Astrocyte (in vitro differentiated cells and primary cell): ENCODE measurements at regions not wholly inside any gene's neighbourhood (a gene's known extent, or its start where the extent isn't known, plus 50 kb on each side); places are given as distances from the start of the nearest gene placed in this dataset.

ENCODE experiments used
- DNase-seq: peaks from one replicate; pipeline ENCODE4 v3.0.0-alpha.2; 2010; ENCODE audit warnings: low read depth
- FAIRE-seq: peaks from 2 replicates; lab custom pipeline; 2011; peaks lifted over from hg19 to GRCh38; lab: Jason Lieb, UNC
- H2AFZ ChIP-seq: 2 replicates; pipeline ENCODE4 v1.6.0; 2012; ENCODE audit warnings: low read depth, low read length, inconsistent platforms
- H3K27ac ChIP-seq: 2 replicates; pipeline ENCODE4 v1.5.1; 2011; ENCODE audit warnings: low read depth, low read length, inconsistent platforms
- H3K27me3 ChIP-seq: 2 replicates; pipeline ENCODE4 v1.6.0; 2011; ENCODE audit warnings: low read length, inconsistent platforms; ENCODE audit not compliant: insufficient read depth
- H3K36me3 ChIP-seq: 2 replicates; pipeline ENCODE4 v1.5.1; 2011; ENCODE audit warnings: low read length, inconsistent platforms; ENCODE audit not compliant: insufficient read depth
- H3K4me1 ChIP-seq: 2 replicates; pipeline ENCODE4 v1.5.1; 2011; ENCODE audit warnings: low read length, inconsistent platforms; ENCODE audit not compliant: insufficient read depth
- H3K4me2 ChIP-seq: 2 replicates; pipeline ENCODE4 v1.6.0; 2012; ENCODE audit warnings: low read length, inconsistent platforms
- H3K4me3 ChIP-seq: 2 replicates; pipeline ENCODE4 v1.5.1; 2011; ENCODE audit warnings: low read depth, mild to moderate bottlenecking, low read length, inconsistent platforms; ENCODE audit not compliant: insufficient read depth
- H3K79me2 ChIP-seq: 2 replicates; pipeline ENCODE4 v1.6.0; 2012; ENCODE audit warnings: mild to moderate bottlenecking, low read length, inconsistent platforms; ENCODE audit not compliant: insufficient read depth
- H3K9ac ChIP-seq: 2 replicates; pipeline ENCODE4 v1.6.0; 2012; ENCODE audit warnings: mild to moderate bottlenecking, low read length, inconsistent platforms
- H3K9me3 ChIP-seq: 2 replicates; pipeline ENCODE4 v1.5.1; 2012; ENCODE audit warnings: low read depth, mild to moderate bottlenecking, low read length, inconsistent platforms; ENCODE audit not compliant: insufficient read depth
- H4K20me1 ChIP-seq: 2 replicates; pipeline ENCODE4 v1.6.0; 2012; ENCODE audit warnings: low read length, inconsistent platforms; ENCODE audit not compliant: insufficient read depth
- H3K27ac Mint-ChIP-seq: one replicate; pipeline ENCODE4 v1.8.0; 2021; ENCODE audit warnings: mild to moderate bottlenecking, mixed read lengths; ENCODE audit not compliant: unreplicated experiment
- H3K27me3 Mint-ChIP-seq: one replicate; pipeline ENCODE4 v1.8.0; 2021; ENCODE audit warnings: low read depth, mixed read lengths; ENCODE audit not compliant: unreplicated experiment
- H3K36me3 Mint-ChIP-seq: one replicate; pipeline ENCODE4 v1.8.0; 2021; ENCODE audit warnings: low read depth, mixed read lengths; ENCODE audit not compliant: unreplicated experiment
- H3K4me1 Mint-ChIP-seq: one replicate; pipeline ENCODE4 v1.8.0; 2021; ENCODE audit warnings: low read depth, mixed read lengths; ENCODE audit not compliant: unreplicated experiment
- H3K4me3 Mint-ChIP-seq: one replicate; pipeline ENCODE4 v1.8.0; 2021; ENCODE audit warnings: mild to moderate bottlenecking, moderate library complexity, mixed read lengths; ENCODE audit not compliant: unreplicated experiment
- H3K9me3 Mint-ChIP-seq: one replicate; pipeline ENCODE4 v1.8.0; 2021; ENCODE audit warnings: mild to moderate bottlenecking, mixed read lengths; ENCODE audit not compliant: unreplicated experiment
- EZH2 ChIP-seq: IDR thresholded peaks from 2 replicates; pipeline ENCODE4 v1.6.1; 2012; ENCODE audit warnings: mild to moderate bottlenecking, low read length, inconsistent platforms; ENCODE audit not compliant: insufficient read depth
- TF ChIP-seq, protein P1 (sequence below): IDR thresholded peaks from 2 replicates; pipeline ENCODE4 v1.5.1; 2011; ENCODE audit warnings: low read depth, mild to moderate bottlenecking, inconsistent platforms, low read length, moderate library complexity; ENCODE audit not compliant: insufficient read depth

DNA sequence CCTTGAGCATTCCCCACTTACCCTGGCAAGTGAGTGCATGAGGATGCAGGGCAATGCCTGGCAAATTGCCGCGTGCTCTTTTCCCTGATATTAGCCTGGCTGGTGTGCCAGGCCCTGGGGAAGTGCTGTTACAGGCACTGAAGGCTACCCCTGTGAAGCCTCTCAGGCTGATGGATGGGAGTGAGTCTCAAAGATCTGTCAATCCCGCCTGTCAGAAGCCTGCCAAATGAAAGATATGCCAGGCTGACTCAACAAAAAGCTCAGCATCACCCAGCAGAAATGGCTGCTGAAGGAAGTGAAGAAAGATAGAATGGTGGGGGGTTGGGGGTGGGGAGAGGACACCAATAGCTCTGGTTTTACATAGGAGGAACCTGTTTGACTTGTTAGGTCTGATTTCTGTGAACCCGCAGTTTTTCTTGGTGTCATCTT lies 112.1 kb downstream of the LACC1 start:
- Mint-ChIP-seq H3K9me3 (peaks cover 14% of the 10 kb centered on the region), H3K27me3 (peaks cover 2% of the 10 kb centered on the region), H3K36me3 (no peaks in the 10 kb centered on the region), H3K4me3 (no peak overlapping the region), H3K4me1 (no peaks in the 10 kb centered on the region), H3K27ac (no peak overlapping the region)
- Histone ChIP-seq H3K4me3 (no peak overlapping the region), H4K20me1 (no peaks in the 10 kb centered on the region), H3K4me1 (no peaks in the 10 kb centered on the region), H3K27me3 (no peaks in the 10 kb centered on the region), H2AFZ (no peak overlapping the region), H3K9me3 (peaks cover 3% of the 10 kb centered on the region), H3K4me2 (no peak overlapping the region), H3K9ac (no peak overlapping the region), H3K36me3 (no peaks in the 10 kb centered on the region), H3K79me2 (no peaks in the 10 kb centered on the region), H3K27ac (no peak overlapping the region)
- no peak for TF ChIP-seq EZH2
- TF ChIP-seq, protein P1, sequence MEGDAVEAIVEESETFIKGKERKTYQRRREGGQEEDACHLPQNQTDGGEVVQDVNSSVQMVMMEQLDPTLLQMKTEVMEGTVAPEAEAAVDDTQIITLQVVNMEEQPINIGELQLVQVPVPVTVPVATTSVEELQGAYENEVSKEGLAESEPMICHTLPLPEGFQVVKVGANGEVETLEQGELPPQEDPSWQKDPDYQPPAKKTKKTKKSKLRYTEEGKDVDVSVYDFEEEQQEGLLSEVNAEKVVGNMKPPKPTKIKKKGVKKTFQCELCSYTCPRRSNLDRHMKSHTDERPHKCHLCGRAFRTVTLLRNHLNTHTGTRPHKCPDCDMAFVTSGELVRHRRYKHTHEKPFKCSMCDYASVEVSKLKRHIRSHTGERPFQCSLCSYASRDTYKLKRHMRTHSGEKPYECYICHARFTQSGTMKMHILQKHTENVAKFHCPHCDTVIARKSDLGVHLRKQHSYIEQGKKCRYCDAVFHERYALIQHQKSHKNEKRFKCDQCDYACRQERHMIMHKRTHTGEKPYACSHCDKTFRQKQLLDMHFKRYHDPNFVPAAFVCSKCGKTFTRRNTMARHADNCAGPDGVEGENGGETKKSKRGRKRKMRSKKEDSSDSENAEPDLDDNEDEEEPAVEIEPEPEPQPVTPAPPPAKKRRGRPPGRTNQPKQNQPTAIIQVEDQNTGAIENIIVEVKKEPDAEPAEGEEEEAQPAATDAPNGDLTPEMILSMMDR, result no peak
- DNase-seq (no peak), FAIRE-seq (no peak)

DNA sequence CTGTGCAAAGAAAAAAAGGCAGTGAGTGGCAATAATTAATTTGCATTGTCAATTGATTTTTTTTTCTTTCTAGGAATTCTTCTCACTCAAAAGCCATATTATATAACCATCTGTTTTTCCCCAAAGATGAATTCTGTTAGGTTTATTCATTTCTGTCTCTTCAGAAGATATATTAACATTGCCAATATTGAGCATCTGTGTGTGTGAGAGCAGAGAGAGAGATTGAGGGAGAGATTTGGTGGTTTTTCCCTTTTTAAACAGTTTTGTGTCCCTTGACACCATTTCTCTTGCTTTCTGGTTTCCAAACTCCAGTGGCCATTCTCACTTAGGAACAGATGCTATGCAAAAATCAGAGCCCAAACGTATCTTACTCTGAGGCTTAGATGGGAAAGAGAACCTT lies 112.5 kb downstream of the LACC1 start:
- H4K20me1 ChIP-seq, result no peaks in the 10 kb centered on the region
- H3K36me3 Mint-ChIP-seq, result no peaks in the 10 kb centered on the region
- no peaks in the 10 kb centered on the region for H3K79me2 ChIP-seq
- FAIRE-seq (no peak), DNase-seq (no peak)
- no peak overlapping the region for H3K4me2 ChIP-seq
- H3K36me3 ChIP-seq, result no peaks in the 10 kb centered on the region
- no peak for TF ChIP-seq EZH2
- TF ChIP-seq, protein P1, result no peak
- H3K27ac ChIP-seq, result no peak overlapping the region
- peaks cover 3% of the 10 kb centered on the region for H3K9me3 ChIP-seq
- H3K4me1 Mint-ChIP-seq, result no peaks in the 10 kb centered on the region
- H3K4me3 Mint-ChIP-seq, result no peak overlapping the region
- H3K9me3 Mint-ChIP-seq, result peaks cover 14% of the 10 kb centered on the region
- H3K4me3 ChIP-seq, result no peak overlapping the region
- H2AFZ ChIP-seq, result no peak overlapping the region
- H3K4me1 ChIP-seq, result no peaks in the 10 kb centered on the region
- no peak overlapping the region for H3K9ac ChIP-seq
- no peaks in the 10 kb centered on the region for H3K27me3 ChIP-seq
- peaks cover 2% of the 10 kb centered on the region for H3K27me3 Mint-ChIP-seq
- no peak overlapping the region for H3K27ac Mint-ChIP-seq

DNA sequence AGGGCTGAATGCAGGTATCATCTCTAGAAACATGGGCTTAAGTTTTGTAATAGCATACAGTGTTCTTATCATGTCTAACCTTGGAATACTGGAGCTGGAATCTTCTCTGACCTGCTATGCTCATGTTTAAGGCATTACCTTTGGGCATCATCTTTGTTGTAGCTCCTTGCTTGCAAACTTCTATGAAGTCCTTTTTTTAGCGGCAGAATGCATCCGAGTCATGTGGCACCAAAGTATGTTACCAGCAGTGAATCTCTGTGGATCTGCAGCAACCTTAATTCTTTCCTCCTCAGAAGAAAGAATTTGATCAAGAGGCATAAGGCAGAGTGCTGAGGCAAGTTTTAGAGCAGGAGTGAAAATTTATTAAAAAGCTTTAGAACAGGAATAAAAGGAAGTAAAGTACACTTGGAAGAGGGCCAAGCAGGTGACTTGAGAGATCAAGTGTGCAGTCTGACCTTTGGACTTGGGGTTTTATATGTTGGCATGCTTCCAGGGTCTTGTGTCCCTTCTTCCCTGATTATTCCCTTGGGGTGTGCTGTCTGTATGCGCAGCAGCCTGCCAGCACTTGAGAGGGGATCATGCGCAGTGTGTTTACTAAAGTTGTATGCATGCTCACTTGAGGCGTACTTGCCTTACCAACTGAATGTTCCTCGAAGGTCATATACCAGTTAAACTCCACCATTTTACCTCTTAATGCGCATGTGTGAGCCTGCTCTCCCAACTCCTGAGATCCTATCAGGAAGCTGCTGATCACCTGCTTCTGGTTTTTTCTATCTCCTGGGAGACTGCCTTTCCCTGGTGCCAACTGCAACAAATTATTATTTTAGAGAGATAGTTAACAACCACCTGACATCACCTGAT lies 115.5 kb downstream of the LACC1 start:
- no peak for TF ChIP-seq EZH2
- TF ChIP-seq, protein P1, result no peak
- H3K27me3 Mint-ChIP-seq, result peaks cover 2% of the 10 kb centered on the region
- Histone ChIP-seq H2AFZ (no peak overlapping the region), H3K27me3 (no peaks in the 10 kb centered on the region), H4K20me1 (no peaks in the 10 kb centered on the region), H3K4me1 (no peaks in the 10 kb centered on the region), H3K27ac (no peak overlapping the region), H3K4me2 (no peak overlapping the region), H3K9me3 (peaks cover 3% of the 10 kb centered on the region), H3K36me3 (no peaks in the 10 kb centered on the region), H3K9ac (no peak overlapping the region), H3K79me2 (no peaks in the 10 kb centered on the region), H3K4me3 (no peak overlapping the region)
- peaks cover 14% of the 10 kb centered on the region for H3K9me3 Mint-ChIP-seq
- H3K27ac Mint-ChIP-seq, result no peak overlapping the region
- no peaks in the 10 kb centered on the region for H3K36me3 Mint-ChIP-seq
- no peaks in the 10 kb centered on the region for H3K4me1 Mint-ChIP-seq
- H3K4me3 Mint-ChIP-seq, result no peak overlapping the region
- DNase-seq, result no peak
- FAIRE-seq, result no peak
